Mammary epithelial cell (primary cell): ENCODE measurements at regions not wholly inside any gene's neighbourhood (a gene's known extent, or its start where the extent isn't known, plus 50 kb on each side); places are given as distances from the start of the nearest gene placed in this dataset.

Experiments
- CTCF ChIP-seq, 2 donors: IDR thresholded peaks in 1 of 2; conservative IDR thresholded peaks in 1 of 2; 2 replicates each; pipeline ENCODE4 v1.5.1; 2011 to 2012; ENCODE audit warnings: inconsistent platforms in 2 of 2, low read length in 2 of 2, mild to moderate bottlenecking in 2 of 2, control low read depth in 1 of 2, low read depth in 1 of 2; ENCODE audit not compliant: insufficient read depth in 1 of 2; ENCODE audit errors: extremely low read depth in 1 of 2
- EZH2 ChIP-seq: IDR thresholded peaks from 2 replicates; pipeline ENCODE4 v1.6.1; 2012; ENCODE audit warnings: low read length, inconsistent platforms, borderline replicate concordance

- TF ChIP-seq CTCF (conservative IDR thresholded peaks at IDR 0.05 in 1 of 2, IDR thresholded peaks at IDR 0.05 in 1 of 2; ENCODE audit: extremely low read depth in 1 of 2, insufficient read depth in 1 of 2, low read depth in 1 of 2, low read length in 2 of 2) (no peak), EZH2 (no peak)
Measured at GRCh38 chr1:81496349-81496748, 304.4 kb upstream of the ADGRL2 start.
